WERI-Rb-1 (cell line): ENCODE measurements at regions not wholly inside any gene's neighbourhood (a gene's known extent, or its start where the extent isn't known, plus 50 kb on each side); places are given as distances from the start of the nearest gene placed in this dataset.
A peak's percentile ranks its signal among the peaks of the same experiment; 100 is the strongest.

Experiments
- DNase-seq: peaks from one replicate; pipeline ENCODE4 v3.0.0-alpha.2; 2020
- H3K27ac ChIP-seq: fragments of 250-450 bp; sonication (Bioruptor Pico); 2 replicates; pipeline ENCODE4 v1.5.1; 2020; ENCODE audit warnings: mild to moderate bottlenecking, moderate library complexity
- H3K27me3 ChIP-seq: fragments of 250-450 bp; sonication (Bioruptor Pico); 2 replicates; pipeline ENCODE4 v1.5.1; 2021; ENCODE audit warnings: mild to moderate bottlenecking, low read depth, moderate library complexity; ENCODE audit not compliant: insufficient read depth, severe bottlenecking
- H3K36me3 ChIP-seq: fragments of 250-450 bp; sonication (Bioruptor Pico); 2 replicates; pipeline ENCODE4 v1.5.1; 2020; ENCODE audit warnings: mild to moderate bottlenecking, moderate library complexity
- H3K4me3 ChIP-seq: 2 replicates; pipeline ENCODE4 v1.5.1; 2011; ENCODE audit warnings: low read depth, mild to moderate bottlenecking, control low read depth, low read length
- H3K9me3 ChIP-seq: fragments of 250-450 bp; sonication (Bioruptor Pico); 2 replicates; pipeline ENCODE4 v1.5.1; 2021; ENCODE audit warnings: mild to moderate bottlenecking, moderate library complexity; ENCODE audit not compliant: severe bottlenecking
- TF ChIP-seq, protein P1 (sequence below): IDR thresholded peaks from 2 replicates; pipeline ENCODE4 v1.5.1; 2011; ENCODE audit warnings: low read depth, mild to moderate bottlenecking, control low read depth, inconsistent platforms, low read length

DNA sequence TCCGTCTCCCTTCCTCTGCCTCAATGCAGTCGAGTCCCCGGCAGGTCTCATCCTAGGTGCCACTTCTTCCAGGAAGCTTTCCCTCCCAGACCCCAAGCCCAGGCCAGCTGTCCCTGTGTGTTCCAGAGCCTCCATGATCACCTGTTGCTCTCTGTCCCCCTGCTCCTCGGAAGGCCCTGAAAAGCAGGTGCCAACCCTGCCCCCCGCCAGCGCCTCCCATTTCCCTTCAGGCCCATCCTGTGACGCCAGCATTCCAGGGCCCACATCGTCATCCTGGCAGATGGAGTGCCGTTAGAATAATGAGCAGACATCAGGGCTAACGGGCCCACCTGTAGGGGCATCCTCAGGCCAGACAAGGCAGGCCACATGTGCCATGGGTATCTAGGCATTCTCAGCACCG, 253.0 kb upstream of the PPP2R2D start:
- Histone ChIP-seq H3K27ac (no peak overlapping the region), H3K36me3 (no peaks in the 10 kb centered on the region), H3K4me3 (no peak overlapping the region), H3K9me3 (no peaks in the 10 kb centered on the region), H3K27me3 (no peaks in the 10 kb centered on the region)
- DNase-seq: no peak
- TF ChIP-seq, protein P1, sequence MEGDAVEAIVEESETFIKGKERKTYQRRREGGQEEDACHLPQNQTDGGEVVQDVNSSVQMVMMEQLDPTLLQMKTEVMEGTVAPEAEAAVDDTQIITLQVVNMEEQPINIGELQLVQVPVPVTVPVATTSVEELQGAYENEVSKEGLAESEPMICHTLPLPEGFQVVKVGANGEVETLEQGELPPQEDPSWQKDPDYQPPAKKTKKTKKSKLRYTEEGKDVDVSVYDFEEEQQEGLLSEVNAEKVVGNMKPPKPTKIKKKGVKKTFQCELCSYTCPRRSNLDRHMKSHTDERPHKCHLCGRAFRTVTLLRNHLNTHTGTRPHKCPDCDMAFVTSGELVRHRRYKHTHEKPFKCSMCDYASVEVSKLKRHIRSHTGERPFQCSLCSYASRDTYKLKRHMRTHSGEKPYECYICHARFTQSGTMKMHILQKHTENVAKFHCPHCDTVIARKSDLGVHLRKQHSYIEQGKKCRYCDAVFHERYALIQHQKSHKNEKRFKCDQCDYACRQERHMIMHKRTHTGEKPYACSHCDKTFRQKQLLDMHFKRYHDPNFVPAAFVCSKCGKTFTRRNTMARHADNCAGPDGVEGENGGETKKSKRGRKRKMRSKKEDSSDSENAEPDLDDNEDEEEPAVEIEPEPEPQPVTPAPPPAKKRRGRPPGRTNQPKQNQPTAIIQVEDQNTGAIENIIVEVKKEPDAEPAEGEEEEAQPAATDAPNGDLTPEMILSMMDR: no peak

DNA sequence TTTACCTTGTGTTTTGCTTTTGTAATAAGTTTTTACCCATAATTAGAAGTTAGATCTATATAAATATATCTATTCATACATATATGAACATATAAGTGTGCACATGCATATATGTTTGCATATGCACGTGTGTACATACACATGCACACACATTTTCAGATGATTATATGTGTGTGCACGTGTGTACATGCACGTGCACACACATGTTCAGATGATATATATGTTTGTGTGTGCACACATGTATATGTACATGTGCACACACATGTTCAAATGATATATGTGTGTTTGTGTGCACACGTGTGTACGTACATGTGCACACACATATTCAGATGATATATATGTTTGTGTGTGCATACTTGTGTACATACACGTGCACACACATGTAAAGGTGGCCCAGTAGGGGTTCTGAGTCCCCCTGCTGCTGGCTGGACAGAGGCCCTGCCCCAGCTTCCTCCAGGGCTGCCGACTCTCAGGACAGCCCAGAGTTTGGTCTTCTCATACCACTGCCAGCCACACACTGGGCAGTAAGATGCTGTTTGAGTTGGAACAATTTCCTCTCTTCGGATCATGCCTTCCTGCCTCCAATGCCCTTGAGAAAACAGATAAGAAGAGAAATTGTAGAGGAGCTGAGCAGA, 252.3 kb upstream of the PPP2R2D start:
- Histone ChIP-seq H3K27me3 (no peaks in the 10 kb centered on the region), H3K27ac (no peak overlapping the region), H3K4me3 (no peak overlapping the region), H3K36me3 (no peaks in the 10 kb centered on the region), H3K9me3 (no peaks in the 10 kb centered on the region)
- TF ChIP-seq, protein P1: no peak
- no peak for DNase-seq

DNA sequence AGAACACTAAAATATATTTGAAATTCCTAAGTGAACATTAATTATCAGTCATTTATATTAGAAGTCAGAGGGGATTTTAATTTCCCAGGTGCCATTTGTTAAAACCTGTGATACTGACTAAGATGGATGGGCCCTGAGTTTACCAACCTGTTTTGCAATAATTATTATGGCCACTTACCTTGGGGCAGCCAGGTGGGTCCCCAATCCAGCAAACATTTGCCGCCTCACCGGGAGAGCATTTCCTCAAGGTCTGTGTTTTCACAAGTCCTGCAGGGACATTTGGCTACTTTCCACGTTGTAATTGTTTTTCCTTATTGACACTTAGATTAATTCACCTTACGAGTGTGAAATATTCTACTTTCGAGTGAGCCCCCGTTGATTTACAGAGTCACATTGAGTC, 251.2 kb upstream of the PPP2R2D start:
- H3K36me3 ChIP-seq: no peaks in the 10 kb centered on the region
- no peaks in the 10 kb centered on the region for H3K9me3 ChIP-seq
- H3K4me3 ChIP-seq: no peak overlapping the region
- H3K27ac ChIP-seq: no peak overlapping the region
- no peak for DNase-seq
- H3K27me3 ChIP-seq: no peaks in the 10 kb centered on the region
- TF ChIP-seq, protein P1: no peak

DNA sequence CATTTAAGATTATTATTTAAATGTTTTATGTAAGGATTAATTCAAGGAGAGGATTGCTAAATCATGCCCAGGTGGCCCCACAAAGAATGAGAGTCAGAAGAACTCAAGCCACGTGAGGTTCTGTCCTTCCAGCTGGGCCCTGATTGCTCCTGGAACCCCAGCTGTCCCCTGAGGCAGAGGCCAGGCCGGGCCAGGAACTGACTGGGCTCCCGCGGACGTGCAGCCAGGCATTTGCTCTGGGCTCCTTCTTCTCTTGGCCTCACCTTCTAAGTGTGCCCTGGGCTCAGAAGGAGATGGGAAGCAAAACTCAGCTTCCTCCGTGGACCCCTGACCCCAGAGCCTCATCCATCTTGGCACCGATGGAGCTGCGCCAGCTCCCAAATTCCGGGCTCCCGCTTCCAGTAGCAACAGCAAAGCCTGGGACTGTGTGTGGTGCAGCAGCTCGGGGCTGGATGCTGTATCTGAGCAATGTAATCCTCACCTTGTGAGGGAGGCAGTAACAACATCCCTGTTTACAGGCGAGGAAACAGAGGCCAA, 250.6 kb upstream of the PPP2R2D start:
- H3K27ac ChIP-seq: no peak overlapping the region
- peak; percentile 31 for DNase-seq
- H3K36me3 ChIP-seq: no peaks in the 10 kb centered on the region
- no peaks in the 10 kb centered on the region for H3K27me3 ChIP-seq
- TF ChIP-seq, protein P1: no peak
- no peak overlapping the region for H3K4me3 ChIP-seq
- no peaks in the 10 kb centered on the region for H3K9me3 ChIP-seq

DNA sequence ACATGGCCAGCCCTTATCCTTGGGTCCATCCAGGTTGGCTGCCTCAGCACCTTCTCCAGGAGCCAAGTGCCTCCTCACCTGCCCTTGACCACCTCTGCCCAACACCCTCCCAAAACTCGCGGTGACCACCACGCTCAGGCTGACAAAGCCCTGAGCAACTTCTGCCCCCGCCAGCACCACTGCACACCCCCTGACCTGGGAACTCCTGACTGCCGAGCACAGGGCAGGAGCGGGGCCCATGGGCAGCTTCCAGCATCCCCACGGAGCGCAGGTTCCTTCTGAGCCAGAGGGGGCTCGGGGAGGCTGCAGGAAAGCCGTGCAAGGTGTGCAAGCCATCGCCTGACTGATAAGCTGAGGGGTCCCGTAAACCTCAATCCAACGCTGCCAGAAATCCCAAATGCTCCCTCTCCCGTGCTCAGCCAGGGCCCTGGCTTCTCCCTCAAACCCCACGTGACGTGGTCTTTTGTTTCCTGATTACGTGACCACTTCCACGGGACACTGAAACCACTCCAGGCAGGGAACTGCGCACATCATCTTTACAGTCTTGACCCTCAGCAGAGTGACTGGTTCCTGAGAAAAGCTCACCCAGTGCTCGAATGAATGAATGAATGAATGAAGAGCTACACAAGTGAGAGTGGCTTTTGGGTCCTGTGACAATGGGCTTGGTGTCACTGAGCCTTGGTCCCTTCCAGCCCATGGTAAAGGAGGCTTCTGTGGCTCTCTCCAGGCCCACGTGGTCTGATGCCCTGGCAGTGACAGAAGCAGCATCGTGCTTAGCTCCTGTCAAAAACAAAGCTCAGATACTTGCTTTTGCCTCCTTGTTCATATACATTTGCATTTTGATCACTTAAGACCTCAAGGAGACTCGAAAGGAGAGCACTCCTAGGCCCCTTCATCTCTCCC, 249.8 kb upstream of the PPP2R2D start:
- DNase-seq: no peak
- Histone ChIP-seq H3K4me3 (no peak overlapping the region), H3K27ac (no peak overlapping the region), H3K9me3 (no peaks in the 10 kb centered on the region), H3K27me3 (no peaks in the 10 kb centered on the region), H3K36me3 (no peaks in the 10 kb centered on the region)
- TF ChIP-seq, protein P1: no peak
